ENCODE measurements at regions not wholly inside any gene's neighbourhood (a gene's known extent, or its start where the extent isn't known, plus 50 kb on each side); places are given as distances from the start of the nearest gene placed in this dataset.

- DNase-seq, result no peak
These were observed 552.5 kb downstream of the FGF9 start for GRCh38 chr13:22223411-22223810.

GRCh38 chr13:22226086-22226485, 555.2 kb downstream of the FGF9 start:
- no peak for DNase-seq

GRCh38 chr13:22227895-22228294, 557.0 kb downstream of the FGF9 start:
- no peak for DNase-seq

GRCh38 chr13:22229916-22230315, 559.0 kb downstream of the FGF9 start:
- no peak for DNase-seq

GRCh38 chr13:22232186-22232585, 561.3 kb downstream of the FGF9 start:
- no peak for DNase-seq

GRCh38 chr13:22235285-22235949, 564.5 kb downstream of the FGF9 start:
- no peak for DNase-seq

GRCh38 chr13:22235950-22236290, 565.0 kb downstream of the FGF9 start:
- no peak for DNase-seq

GRCh38 chr13:22238269-22238668, 567.4 kb downstream of the FGF9 start:
- no peak for DNase-seq

- DNase-seq, result no peak
These were observed 569.8 kb downstream of the FGF9 start for GRCh38 chr13:22240716-22241115.

- no peak for DNase-seq
These were observed 572.7 kb downstream of the FGF9 start for GRCh38 chr13:22243469-22244163.

GRCh38 chr13:22252281-22252830, 581.5 kb downstream of the FGF9 start:
- no peak for DNase-seq

GRCh38 chr13:22253107-22253506, 582.2 kb downstream of the FGF9 start:
- DNase-seq, result no peak

GRCh38 chr13:22256111-22256639, 585.3 kb downstream of the FGF9 start:
- DNase-seq, result no peak

- DNase-seq, result no peak
These were observed 591.4 kb downstream of the FGF9 start for GRCh38 chr13:22262001-22262885.

- no peak for DNase-seq
These were observed 592.3 kb downstream of the FGF9 start for GRCh38 chr13:22263185-22263584.

GRCh38 chr13:22265563-22265962, 594.7 kb downstream of the FGF9 start:
- DNase-seq, result no peak

GRCh38 chr13:22270881-22271280, 600.0 kb downstream of the FGF9 start:
- DNase-seq, result no peak

GRCh38 chr13:22271903-22272302, 601.0 kb downstream of the FGF9 start:
- no peak for DNase-seq

GRCh38 chr13:22275393-22275792, 604.5 kb downstream of the FGF9 start:
- DNase-seq, result no peak

- DNase-seq, result no peak
These were observed 605.7 kb downstream of the FGF9 start for GRCh38 chr13:22276616-22277015.

GRCh38 chr13:22278336-22278929, 607.6 kb downstream of the FGF9 start:
- DNase-seq, result peak in 25 of 58 donors; percentile 0 to 57 (median 3)

Measured in anterior cingulate cortex (tissue), 58 donors.